Panc1 (cell line): ENCODE measurements at regions not wholly inside any gene's neighbourhood (a gene's known extent, or its start where the extent isn't known, plus 50 kb on each side); places are given as distances from the start of the nearest gene placed in this dataset.

Experiments
- TF ChIP-seq, protein P1 (sequence below), 2 experiments: IDR thresholded peaks; 2 replicates each; pipeline ENCODE4 v1.6.1; 2011 to 2012; ENCODE audit warnings: low read depth in 2 of 2, control low read depth in 1 of 2, low read length in 1 of 2, mild to moderate bottlenecking in 1 of 2, moderate library complexity in 1 of 2; ENCODE audit not compliant: insufficient read depth in 1 of 2
- TF ChIP-seq, protein P2 (sequence below): fragments of 450-650 bp; IDR thresholded peaks from 2 replicates; pipeline ENCODE4 v1.5.1; 2017; ENCODE audit warnings: mild to moderate bottlenecking

DNA sequence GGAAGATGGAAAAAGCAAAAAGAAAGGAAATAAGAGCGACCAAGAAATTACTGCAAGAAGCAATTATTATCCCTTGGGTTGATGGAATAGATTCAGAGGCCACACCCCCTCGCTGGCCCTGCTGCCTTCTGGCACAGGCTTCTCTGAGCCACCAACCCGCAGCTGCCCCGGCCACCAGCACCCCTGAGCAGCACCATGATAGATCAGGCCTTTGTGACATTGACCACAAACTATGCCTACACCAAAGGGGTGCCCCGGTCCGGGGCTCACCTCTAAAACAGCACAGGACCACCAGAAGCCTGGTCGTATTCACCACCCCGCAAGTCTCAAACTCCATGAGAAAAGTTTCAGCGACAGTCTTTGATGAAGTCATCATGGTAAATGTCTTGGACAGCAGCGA lies 1059.3 kb downstream of the SLITRK1 start:
- TF ChIP-seq, protein P1, sequence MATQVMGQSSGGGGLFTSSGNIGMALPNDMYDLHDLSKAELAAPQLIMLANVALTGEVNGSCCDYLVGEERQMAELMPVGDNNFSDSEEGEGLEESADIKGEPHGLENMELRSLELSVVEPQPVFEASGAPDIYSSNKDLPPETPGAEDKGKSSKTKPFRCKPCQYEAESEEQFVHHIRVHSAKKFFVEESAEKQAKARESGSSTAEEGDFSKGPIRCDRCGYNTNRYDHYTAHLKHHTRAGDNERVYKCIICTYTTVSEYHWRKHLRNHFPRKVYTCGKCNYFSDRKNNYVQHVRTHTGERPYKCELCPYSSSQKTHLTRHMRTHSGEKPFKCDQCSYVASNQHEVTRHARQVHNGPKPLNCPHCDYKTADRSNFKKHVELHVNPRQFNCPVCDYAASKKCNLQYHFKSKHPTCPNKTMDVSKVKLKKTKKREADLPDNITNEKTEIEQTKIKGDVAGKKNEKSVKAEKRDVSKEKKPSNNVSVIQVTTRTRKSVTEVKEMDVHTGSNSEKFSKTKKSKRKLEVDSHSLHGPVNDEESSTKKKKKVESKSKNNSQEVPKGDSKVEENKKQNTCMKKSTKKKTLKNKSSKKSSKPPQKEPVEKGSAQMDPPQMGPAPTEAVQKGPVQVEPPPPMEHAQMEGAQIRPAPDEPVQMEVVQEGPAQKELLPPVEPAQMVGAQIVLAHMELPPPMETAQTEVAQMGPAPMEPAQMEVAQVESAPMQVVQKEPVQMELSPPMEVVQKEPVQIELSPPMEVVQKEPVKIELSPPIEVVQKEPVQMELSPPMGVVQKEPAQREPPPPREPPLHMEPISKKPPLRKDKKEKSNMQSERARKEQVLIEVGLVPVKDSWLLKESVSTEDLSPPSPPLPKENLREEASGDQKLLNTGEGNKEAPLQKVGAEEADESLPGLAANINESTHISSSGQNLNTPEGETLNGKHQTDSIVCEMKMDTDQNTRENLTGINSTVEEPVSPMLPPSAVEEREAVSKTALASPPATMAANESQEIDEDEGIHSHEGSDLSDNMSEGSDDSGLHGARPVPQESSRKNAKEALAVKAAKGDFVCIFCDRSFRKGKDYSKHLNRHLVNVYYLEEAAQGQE (IDR thresholded peaks at IDR 0.05; ENCODE audit: insufficient read depth in 1 of 2, low read depth in 2 of 2, low read length in 1 of 2): no peak
- TF ChIP-seq, protein P2, sequence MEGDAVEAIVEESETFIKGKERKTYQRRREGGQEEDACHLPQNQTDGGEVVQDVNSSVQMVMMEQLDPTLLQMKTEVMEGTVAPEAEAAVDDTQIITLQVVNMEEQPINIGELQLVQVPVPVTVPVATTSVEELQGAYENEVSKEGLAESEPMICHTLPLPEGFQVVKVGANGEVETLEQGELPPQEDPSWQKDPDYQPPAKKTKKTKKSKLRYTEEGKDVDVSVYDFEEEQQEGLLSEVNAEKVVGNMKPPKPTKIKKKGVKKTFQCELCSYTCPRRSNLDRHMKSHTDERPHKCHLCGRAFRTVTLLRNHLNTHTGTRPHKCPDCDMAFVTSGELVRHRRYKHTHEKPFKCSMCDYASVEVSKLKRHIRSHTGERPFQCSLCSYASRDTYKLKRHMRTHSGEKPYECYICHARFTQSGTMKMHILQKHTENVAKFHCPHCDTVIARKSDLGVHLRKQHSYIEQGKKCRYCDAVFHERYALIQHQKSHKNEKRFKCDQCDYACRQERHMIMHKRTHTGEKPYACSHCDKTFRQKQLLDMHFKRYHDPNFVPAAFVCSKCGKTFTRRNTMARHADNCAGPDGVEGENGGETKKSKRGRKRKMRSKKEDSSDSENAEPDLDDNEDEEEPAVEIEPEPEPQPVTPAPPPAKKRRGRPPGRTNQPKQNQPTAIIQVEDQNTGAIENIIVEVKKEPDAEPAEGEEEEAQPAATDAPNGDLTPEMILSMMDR: no peak
